ENCODE measurements at regions not wholly inside any gene's neighbourhood (a gene's known extent, or its start where the extent isn't known, plus 50 kb on each side); places are given as distances from the start of the nearest gene placed in this dataset.

DNA sequence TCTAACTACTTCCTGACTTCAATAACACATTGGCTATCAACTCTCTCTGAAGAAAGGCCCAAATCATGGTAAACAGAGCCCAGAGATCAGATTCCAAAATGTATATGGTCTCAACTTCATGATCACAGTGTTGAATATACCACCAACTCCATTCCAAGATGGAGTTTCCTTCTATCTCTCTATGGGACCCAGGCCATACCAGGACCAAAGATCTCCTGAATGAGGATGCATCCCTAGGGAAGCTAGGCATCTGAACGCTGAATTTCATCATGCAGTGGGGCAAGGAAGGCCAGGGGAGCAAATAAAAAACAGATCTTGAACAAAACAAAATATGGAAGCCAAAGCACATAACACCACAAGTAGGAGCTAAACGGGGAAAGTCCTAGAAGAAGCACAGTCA is 320.7 kb upstream of the PKDCC start:
- no peak overlapping the region for H3K4me3 ChIP-seq (ENCODE audit: low read length)
- TF ChIP-seq, protein P1, sequence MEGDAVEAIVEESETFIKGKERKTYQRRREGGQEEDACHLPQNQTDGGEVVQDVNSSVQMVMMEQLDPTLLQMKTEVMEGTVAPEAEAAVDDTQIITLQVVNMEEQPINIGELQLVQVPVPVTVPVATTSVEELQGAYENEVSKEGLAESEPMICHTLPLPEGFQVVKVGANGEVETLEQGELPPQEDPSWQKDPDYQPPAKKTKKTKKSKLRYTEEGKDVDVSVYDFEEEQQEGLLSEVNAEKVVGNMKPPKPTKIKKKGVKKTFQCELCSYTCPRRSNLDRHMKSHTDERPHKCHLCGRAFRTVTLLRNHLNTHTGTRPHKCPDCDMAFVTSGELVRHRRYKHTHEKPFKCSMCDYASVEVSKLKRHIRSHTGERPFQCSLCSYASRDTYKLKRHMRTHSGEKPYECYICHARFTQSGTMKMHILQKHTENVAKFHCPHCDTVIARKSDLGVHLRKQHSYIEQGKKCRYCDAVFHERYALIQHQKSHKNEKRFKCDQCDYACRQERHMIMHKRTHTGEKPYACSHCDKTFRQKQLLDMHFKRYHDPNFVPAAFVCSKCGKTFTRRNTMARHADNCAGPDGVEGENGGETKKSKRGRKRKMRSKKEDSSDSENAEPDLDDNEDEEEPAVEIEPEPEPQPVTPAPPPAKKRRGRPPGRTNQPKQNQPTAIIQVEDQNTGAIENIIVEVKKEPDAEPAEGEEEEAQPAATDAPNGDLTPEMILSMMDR (conservative IDR thresholded peaks at IDR 0.05; ENCODE audit: low read depth, low read length) = no peak
- DNase-seq (ENCODE audit: low read depth) = no peak

DNA sequence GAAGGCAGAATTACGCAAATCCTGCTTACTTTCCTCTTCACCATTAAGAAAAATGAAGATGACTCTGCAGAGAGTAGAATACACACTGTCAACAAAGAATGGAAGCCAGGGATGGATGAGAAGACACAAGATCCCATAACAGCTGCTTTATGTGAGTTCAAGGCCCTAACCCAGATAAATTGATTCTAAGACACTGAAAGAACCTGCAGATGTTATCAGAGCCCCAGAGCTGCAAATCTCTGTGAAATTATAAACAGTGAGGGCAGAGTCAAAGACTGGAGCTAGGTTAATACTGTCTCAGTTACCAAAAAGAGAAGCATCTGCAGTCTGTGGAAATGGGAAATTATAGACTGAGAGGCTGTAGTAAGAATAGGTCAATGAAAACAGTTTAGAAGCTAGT is 320.1 kb upstream of the PKDCC start:
- DNase-seq (ENCODE audit: low read depth) = no peak
- TF ChIP-seq, protein P1 (conservative IDR thresholded peaks at IDR 0.05; ENCODE audit: low read depth, low read length) = no peak
- no peak overlapping the region for H3K4me3 ChIP-seq (ENCODE audit: low read length)

DNA sequence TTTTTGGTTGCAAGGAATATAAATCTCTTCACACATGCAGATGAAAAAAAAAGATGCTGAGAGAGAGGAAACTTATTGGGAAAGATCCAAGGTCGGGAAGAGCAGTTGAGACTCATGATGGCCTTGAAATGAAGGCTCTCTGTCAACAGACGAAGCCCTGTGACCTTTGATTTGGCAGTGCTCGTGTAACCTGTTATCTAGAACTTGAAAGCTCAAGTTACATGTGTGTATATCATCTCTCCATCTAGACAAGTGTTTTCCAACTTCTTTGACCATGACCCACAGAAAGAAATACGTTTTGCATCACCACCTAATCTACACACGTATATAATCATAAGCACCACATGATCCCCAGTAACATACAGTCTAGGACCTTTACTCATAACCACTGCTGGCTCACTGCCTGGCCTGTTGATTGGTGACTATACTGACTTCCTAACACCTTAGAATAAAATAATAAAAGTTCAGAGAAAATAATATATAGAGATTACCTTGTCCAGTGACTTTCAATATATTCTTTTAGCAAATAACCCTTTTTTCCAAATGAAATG is 319.0 kb upstream of the PKDCC start:
- no peak overlapping the region for H3K4me3 ChIP-seq (ENCODE audit: low read length)
- no peak for DNase-seq (ENCODE audit: low read depth)
- TF ChIP-seq, protein P1 (conservative IDR thresholded peaks at IDR 0.05; ENCODE audit: low read depth, low read length) = no peak

DNA sequence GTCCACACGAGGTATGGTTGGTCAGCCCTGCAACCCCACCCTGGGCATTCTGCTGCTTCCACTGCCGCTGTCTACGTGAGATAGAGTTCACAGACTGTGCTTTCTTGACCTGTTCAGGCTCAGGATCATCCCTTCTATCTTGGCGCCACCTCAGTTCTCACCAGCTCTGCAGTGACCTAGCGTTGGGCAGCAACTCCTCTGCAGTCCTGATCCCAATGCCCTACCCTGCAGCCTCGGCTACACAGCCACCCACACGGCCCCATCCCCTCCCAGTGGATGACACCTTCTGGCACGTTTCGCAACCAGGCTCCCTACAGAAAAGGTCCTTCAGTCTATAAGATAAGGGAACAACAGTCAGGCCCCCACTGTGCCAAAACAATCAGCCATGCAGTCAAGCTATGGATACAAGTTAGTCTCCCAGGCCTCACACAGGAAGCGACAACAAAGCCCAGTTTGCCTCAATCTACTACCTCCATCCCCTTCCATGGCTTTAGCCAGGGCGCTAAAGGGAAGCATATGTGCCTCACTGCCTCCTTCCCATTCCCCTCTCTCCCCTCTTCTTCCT is 317.9 kb upstream of the PKDCC start:
- TF ChIP-seq, protein P1 (conservative IDR thresholded peaks at IDR 0.05; ENCODE audit: low read depth, low read length) = no peak
- DNase-seq (ENCODE audit: low read depth) = no peak

DNA sequence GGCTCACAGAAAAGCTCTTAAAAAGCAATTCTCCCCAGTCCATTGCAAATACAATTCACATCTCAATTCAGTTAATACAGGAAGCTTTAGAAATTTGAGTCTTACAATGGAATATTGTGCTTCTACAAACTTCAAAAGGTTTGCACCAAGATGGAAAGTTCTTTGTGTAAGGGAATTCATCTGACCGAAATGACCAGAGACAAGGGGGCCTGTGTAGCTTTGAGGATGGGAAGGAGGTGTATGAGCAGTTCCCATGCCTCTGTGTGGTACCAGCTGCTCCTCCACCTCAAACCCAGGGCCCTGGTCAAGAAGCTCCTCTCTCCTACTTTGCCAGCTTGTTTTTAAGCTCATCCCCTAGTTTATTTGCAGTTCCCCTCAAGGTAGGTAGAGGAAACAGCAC is 312.8 kb upstream of the PKDCC start:
- DNase-seq (ENCODE audit: low read depth) = no peak
- TF ChIP-seq, protein P1 (conservative IDR thresholded peaks at IDR 0.05; ENCODE audit: low read depth, low read length) = no peak
- no peak overlapping the region for H3K4me3 ChIP-seq (ENCODE audit: low read length)

More for the DNA sequence above, 317.9 kb upstream of the PKDCC start:
- no peak overlapping the region for H3K4me3 ChIP-seq (ENCODE audit: low read length)

DNA sequence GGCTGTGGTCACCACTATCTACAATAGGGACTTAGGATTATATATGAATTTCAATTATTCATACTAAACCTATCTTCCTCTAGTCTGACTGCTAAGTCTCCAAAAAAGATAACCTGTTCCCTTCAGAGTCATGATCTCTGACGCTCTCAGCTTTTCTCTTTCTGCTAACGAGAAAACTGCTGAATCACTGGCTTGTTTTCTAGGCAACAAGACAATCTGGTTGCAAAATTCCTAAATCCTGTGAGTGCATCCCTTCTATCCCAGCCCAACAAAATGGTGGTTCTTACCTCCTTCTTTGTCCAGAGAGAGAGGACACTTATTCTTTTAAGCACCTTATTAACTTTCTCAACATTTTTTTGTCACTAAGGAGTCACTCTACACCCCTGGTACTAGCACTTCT is 312.3 kb upstream of the PKDCC start:
- no peak for DNase-seq (ENCODE audit: low read depth)
- no peak overlapping the region for H3K4me3 ChIP-seq (ENCODE audit: low read length)
- TF ChIP-seq, protein P1 (conservative IDR thresholded peaks at IDR 0.05; ENCODE audit: low read depth, low read length) = no peak

DNA sequence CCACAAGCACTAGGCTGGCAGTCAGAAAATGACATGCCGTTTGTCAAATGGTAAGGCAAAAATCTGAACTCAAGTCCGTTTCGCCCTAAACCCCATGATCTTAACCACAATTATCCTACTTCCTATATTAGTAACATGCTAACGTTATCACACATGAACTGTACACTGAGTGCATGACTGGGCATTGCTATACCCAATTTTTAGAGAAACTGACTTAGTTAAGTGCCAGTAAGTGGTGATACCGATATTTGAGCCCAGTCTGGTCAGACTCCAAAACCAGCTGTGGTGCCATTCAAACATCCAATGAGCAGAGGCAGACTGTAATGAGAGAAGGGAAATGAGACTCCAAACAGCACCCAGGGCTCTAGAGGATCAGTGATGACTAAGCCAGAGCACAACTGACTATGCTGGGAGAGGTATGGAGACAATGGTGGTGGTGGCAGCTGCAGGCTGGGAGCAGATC is 311.7 kb upstream of the PKDCC start:
- no peak overlapping the region for H3K4me3 ChIP-seq (ENCODE audit: low read length)
- TF ChIP-seq, protein P1 (conservative IDR thresholded peaks at IDR 0.05; ENCODE audit: low read depth, low read length) = no peak
- no peak for DNase-seq (ENCODE audit: low read depth)

Data from retinal pigment epithelial cell (primary cell).